Posterior cingulate gyrus (tissue), 11 donors: ENCODE measurements at regions not wholly inside any gene's neighbourhood (a gene's known extent, or its start where the extent isn't known, plus 50 kb on each side); places are given as distances from the start of the nearest gene placed in this dataset.
"Not testable (repeated sequence)": the region's sequence is repeated elsewhere in the genome, so short reads cannot be mapped to it uniquely, and the experiment has no call there.

ENCODE experiments used
- DNase-seq, 10 donors: peaks; one replicate each; pipeline versions ENCODE4 v3.0.0 to v3.0.0-alpha.2; 2020 to 2021; ENCODE audit warnings: mixed read lengths in 3 of 10
- intact Hi-C: fragments of 100-400 bp; cut with DNase I; formaldehyde crosslinking; loops from one replicate; pipeline ENCODE4 v1.15.1; 2023

GRCh38 chr16:5207001-5207523 is 109.5 kb upstream of the EEF2KMT start:
- DNase-seq = no peak

GRCh38 chr16:5206331-5206990 is 108.9 kb upstream of the EEF2KMT start:
- intact Hi-C loops = no loop called here
- DNase-seq = peak in 1 of 10 donors; percentile 48

More at GRCh38 chr16:5207001-5207523, 109.5 kb upstream of the EEF2KMT start:
- intact Hi-C loops = no loop called here

- peak in 1 of 10 donors; percentile 5 for DNase-seq
- intact Hi-C loops = no loop called here
Measured at GRCh38 chr16:5205361-5206040, 107.9 kb upstream of the EEF2KMT start.

- intact Hi-C loops, DNase-seq: not testable (repeated sequence)
Measured at GRCh38 chr16:5203675-5204074, 106.1 kb upstream of the EEF2KMT start.

GRCh38 chr16:5200123-5200522 is 102.5 kb upstream of the EEF2KMT start:
- intact Hi-C loops = no loop called here
- DNase-seq = no peak

GRCh38 chr16:5196204-5196603 is 98.6 kb upstream of the EEF2KMT start:
- DNase-seq = no peak
- intact Hi-C loops = no loop called here

- no peak for DNase-seq
- intact Hi-C loops = no loop called here
Measured at GRCh38 chr16:5193861-5194260, 96.3 kb upstream of the EEF2KMT start.

- DNase-seq = no peak
- intact Hi-C loops = no loop called here
Measured at GRCh38 chr16:5188989-5189352, 91.4 kb upstream of the EEF2KMT start.

- DNase-seq = no peak
- intact Hi-C loops = no loop called here
Measured at GRCh38 chr16:5188318-5188988, 90.9 kb upstream of the EEF2KMT start.

- intact Hi-C loops = no loop called here
- DNase-seq = peak in 1 of 10 donors; percentile 29
Measured at GRCh38 chr16:5187402-5187952, 89.9 kb upstream of the EEF2KMT start.

GRCh38 chr16:5186381-5186903 is 88.8 kb upstream of the EEF2KMT start:
- intact Hi-C loops = no loop called here

GRCh38 chr16:5176505-5176904 is 78.9 kb upstream of the EEF2KMT start:
- intact Hi-C loops = no loop called here
- no peak for DNase-seq

More at GRCh38 chr16:5186381-5186903, 88.8 kb upstream of the EEF2KMT start:
- DNase-seq = no peak

- intact Hi-C loops = no loop called here
- DNase-seq = peak in 9 of 10 donors; percentile 21 to 93 (median 61)
Measured at GRCh38 chr16:5175266-5175665, 77.7 kb upstream of the EEF2KMT start.

GRCh38 chr16:5166486-5166885 is 68.9 kb upstream of the EEF2KMT start:
- intact Hi-C loops = no loop called here
- DNase-seq = no peak

- DNase-seq, intact Hi-C loops: not testable (repeated sequence)
Measured at GRCh38 chr16:5165429-5165828, 67.8 kb upstream of the EEF2KMT start.

GRCh38 chr16:5162801-5163200 is 65.2 kb upstream of the EEF2KMT start:
- DNase-seq, intact Hi-C loops: not testable (repeated sequence)

- intact Hi-C loops, DNase-seq: not testable (repeated sequence)
Measured at GRCh38 chr16:5161888-5162287, 64.3 kb upstream of the EEF2KMT start.

GRCh38 chr16:5160010-5160409 is 62.4 kb upstream of the EEF2KMT start:
- intact Hi-C loops = not testable (repeated sequence)

GRCh38 chr16:5159537-5159936 is 61.9 kb upstream of the EEF2KMT start:
- intact Hi-C loops = not testable (repeated sequence)

More at GRCh38 chr16:5160010-5160409, 62.4 kb upstream of the EEF2KMT start:
- DNase-seq = not testable (repeated sequence)

GRCh38 chr16:5158494-5158893 is 60.9 kb upstream of the EEF2KMT start:
- intact Hi-C loops = no loop called here

More at GRCh38 chr16:5159537-5159936, 61.9 kb upstream of the EEF2KMT start:
- not testable (repeated sequence) for DNase-seq

More at GRCh38 chr16:5158494-5158893, 60.9 kb upstream of the EEF2KMT start:
- no peak for DNase-seq
